Cardiac muscle cell (in vitro differentiated cells and primary cell): ENCODE measurements at regions not wholly inside any gene's neighbourhood (a gene's known extent, or its start where the extent isn't known, plus 50 kb on each side); places are given as distances from the start of the nearest gene placed in this dataset.

Experiments used
- DNase-seq, 2 donors: peaks; one replicate each; pipeline versions ENCODE4 v3.0.0 to v3.0.0-alpha.2; 2010 to 2017; ENCODE audit warnings: low read depth in 1 of 2, low spot score in 1 of 2
- H3K27ac ChIP-seq: fragments of 200-600 bp; sonication (generic); 2 replicates; pipeline ENCODE4 v1.5.1; 2016
- H3K27me3 ChIP-seq: fragments of 200-600 bp; sonication (generic); 2 replicates; pipeline ENCODE4 v1.6.0; 2016; ENCODE audit warnings: control low read depth
- H3K36me3 ChIP-seq: fragments of 200-600 bp; sonication (generic); 2 replicates; pipeline ENCODE4 v1.5.1; 2016; ENCODE audit warnings: control low read depth
- H3K4me1 ChIP-seq: fragments of 200-600 bp; sonication (generic); 2 replicates; pipeline ENCODE4 v1.8.1; 2017; ENCODE audit warnings: low read depth, mild to moderate bottlenecking, mixed run types
- H3K4me3 ChIP-seq: fragments of 200-600 bp; sonication (generic); 2 replicates; pipeline ENCODE4 v1.5.1; 2016; ENCODE audit warnings: mild to moderate bottlenecking
- H3K9me3 ChIP-seq: fragments of 200-600 bp; sonication (generic); 2 replicates; pipeline ENCODE4 v1.5.1; 2017; ENCODE audit warnings: low read depth, mild to moderate bottlenecking, control low read depth
- TF ChIP-seq, protein P1 (sequence below): IDR thresholded peaks from 2 replicates; pipeline ENCODE4 v1.5.1; 2012; ENCODE audit warnings: low read depth, mild to moderate bottlenecking, low read length

DNA sequence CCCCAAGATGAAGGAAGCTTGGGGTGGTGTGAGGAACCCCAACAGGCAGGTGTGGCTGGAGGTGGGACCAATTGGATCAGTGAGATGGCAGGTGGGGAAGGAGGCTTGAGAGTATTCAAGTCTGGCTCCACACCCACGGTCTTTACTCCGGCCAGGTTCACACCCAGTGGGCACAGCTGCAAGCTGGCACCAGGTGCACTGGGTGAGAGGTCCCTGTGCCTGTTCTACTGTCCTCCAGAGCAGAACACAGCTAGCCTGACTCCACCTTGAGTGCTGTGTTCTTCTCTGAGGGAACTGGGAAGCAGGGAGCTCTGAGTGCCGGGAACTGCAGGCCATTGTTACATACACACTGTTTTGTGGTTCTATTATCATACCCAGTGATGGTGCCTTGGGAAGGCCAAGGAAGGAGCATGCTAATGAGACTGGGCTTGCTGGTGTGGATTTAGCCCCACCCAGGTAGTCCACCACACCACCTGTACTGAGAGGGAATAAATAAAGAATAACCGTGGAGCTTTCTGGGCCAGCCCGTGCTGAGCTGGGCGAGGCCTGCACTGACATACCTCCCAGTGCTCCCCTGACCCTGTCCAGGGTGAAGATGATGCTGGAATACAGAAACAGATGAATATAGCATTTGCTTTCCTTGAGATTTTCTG, 93.4 kb downstream of the ABHD5 start:
- Histone ChIP-seq H3K27ac (no peak overlapping the region), H3K4me1 (no peaks in the 10 kb centered on the region), H3K27me3 (no peaks in the 10 kb centered on the region), H3K36me3 (no peaks in the 10 kb centered on the region), H3K4me3 (no peak overlapping the region), H3K9me3 (no peaks in the 10 kb centered on the region)
- TF ChIP-seq, protein P1, sequence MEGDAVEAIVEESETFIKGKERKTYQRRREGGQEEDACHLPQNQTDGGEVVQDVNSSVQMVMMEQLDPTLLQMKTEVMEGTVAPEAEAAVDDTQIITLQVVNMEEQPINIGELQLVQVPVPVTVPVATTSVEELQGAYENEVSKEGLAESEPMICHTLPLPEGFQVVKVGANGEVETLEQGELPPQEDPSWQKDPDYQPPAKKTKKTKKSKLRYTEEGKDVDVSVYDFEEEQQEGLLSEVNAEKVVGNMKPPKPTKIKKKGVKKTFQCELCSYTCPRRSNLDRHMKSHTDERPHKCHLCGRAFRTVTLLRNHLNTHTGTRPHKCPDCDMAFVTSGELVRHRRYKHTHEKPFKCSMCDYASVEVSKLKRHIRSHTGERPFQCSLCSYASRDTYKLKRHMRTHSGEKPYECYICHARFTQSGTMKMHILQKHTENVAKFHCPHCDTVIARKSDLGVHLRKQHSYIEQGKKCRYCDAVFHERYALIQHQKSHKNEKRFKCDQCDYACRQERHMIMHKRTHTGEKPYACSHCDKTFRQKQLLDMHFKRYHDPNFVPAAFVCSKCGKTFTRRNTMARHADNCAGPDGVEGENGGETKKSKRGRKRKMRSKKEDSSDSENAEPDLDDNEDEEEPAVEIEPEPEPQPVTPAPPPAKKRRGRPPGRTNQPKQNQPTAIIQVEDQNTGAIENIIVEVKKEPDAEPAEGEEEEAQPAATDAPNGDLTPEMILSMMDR, result no peak
- DNase-seq, result no peak

- H3K4me1 ChIP-seq, result no peaks in the 10 kb centered on the region
- DNase-seq, result no peak
- no peaks in the 10 kb centered on the region for H3K27me3 ChIP-seq
- TF ChIP-seq, protein P1, result no peak
- H3K36me3 ChIP-seq, result no peaks in the 10 kb centered on the region
- no peak overlapping the region for H3K27ac ChIP-seq
- H3K9me3 ChIP-seq, result no peaks in the 10 kb centered on the region
- no peak overlapping the region for H3K4me3 ChIP-seq
Observed at GRCh38 chr3:43784640-43785011, 93.9 kb downstream of the ABHD5 start.

DNA sequence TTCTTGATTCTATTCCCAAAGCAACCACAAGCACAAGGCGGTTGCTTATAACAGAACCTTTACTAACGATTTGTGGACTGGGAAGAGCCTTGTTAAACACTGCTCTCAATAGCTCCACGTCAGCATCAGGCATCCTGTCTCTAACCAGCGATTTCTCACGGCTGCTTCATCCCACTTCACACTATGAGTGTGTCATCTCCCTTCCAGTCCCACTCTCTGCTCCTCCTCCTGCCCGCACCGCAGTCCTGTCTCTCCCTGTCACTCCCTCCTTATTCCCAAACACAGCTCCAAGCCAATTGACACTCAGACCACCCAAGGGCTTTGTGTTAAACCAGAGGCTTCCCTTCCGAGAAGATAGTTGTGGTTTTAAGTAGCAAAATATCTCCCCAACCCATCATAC, 94.8 kb downstream of the ABHD5 start:
- Histone ChIP-seq H3K27me3 (peaks cover 6% of the 10 kb centered on the region), H3K36me3 (no peaks in the 10 kb centered on the region), H3K4me1 (no peaks in the 10 kb centered on the region), H3K4me3 (no peak overlapping the region), H3K27ac (no peak overlapping the region), H3K9me3 (no peaks in the 10 kb centered on the region)
- DNase-seq, result peak in 1 of 2 donors; percentile 16
- TF ChIP-seq, protein P1, result no peak

GRCh38 chr3:43786102-43786501, 95.4 kb downstream of the ABHD5 start:
- Histone ChIP-seq H3K27ac (no peak overlapping the region), H3K27me3 (peaks cover 7% of the 10 kb centered on the region), H3K9me3 (no peaks in the 10 kb centered on the region), H3K4me3 (no peak overlapping the region), H3K36me3 (no peaks in the 10 kb centered on the region), H3K4me1 (no peaks in the 10 kb centered on the region)
- TF ChIP-seq, protein P1, result no peak
- DNase-seq, result no peak

- Histone ChIP-seq H3K27me3 (peaks cover 10% of the 10 kb centered on the region), H3K9me3 (no peaks in the 10 kb centered on the region), H3K4me3 (no peak overlapping the region), H3K27ac (no peak overlapping the region), H3K36me3 (no peaks in the 10 kb centered on the region), H3K4me1 (no peaks in the 10 kb centered on the region)
- TF ChIP-seq, protein P1, result no peak
- DNase-seq, result no peak
Observed at GRCh38 chr3:43786526-43787305, 96.0 kb downstream of the ABHD5 start.
